OCI-LY1 (cell line): ENCODE measurements at regions not wholly inside any gene's neighbourhood (a gene's known extent, or its start where the extent isn't known, plus 50 kb on each side); places are given as distances from the start of the nearest gene placed in this dataset.

Experiments
- H2AFZ ChIP-seq: fragments of 200-600 bp; sonication (generic), shearing (Covaris generic); 2 replicates; pipeline ENCODE4 v1.6.0; 2014; ENCODE audit warnings: antibody characterized with exemption, mild to moderate bottlenecking, low read length
- H3F3A ChIP-seq: fragments of 200-600 bp; sonication (generic), shearing (Covaris generic); 2 replicates; pipeline ENCODE4 v1.6.0; 2014; ENCODE audit warnings: mild to moderate bottlenecking, antibody characterized with exemption, low read length, moderate library complexity; ENCODE audit not compliant: insufficient read depth
- H3K27ac ChIP-seq: fragments of 200-600 bp; sonication (generic); 2 replicates; pipeline ENCODE4 v1.5.1; 2014; ENCODE audit warnings: low read length, mixed run types, mild to moderate bottlenecking, low read depth; ENCODE audit not compliant: poor library complexity, severe bottlenecking
- H3K27me3 ChIP-seq: fragments of 200-600 bp; sonication (generic); 2 replicates; pipeline ENCODE4 v1.6.0; 2014; ENCODE audit warnings: antibody characterized with exemption, mild to moderate bottlenecking, low read length, moderate library complexity; ENCODE audit not compliant: insufficient read depth
- H3K36me3 ChIP-seq: fragments of 200-600 bp; sonication (generic); 2 replicates; pipeline ENCODE4 v1.6.1; 2014; ENCODE audit warnings: mild to moderate bottlenecking, antibody characterized with exemption, low read length, moderate library complexity, mixed read lengths; ENCODE audit not compliant: insufficient read depth
- H3K4me1 ChIP-seq: fragments of 200-600 bp; sonication (generic); 2 replicates; pipeline ENCODE4 v1.5.1; 2014; ENCODE audit warnings: mild to moderate bottlenecking, low read length, moderate library complexity; ENCODE audit not compliant: insufficient read depth, severe bottlenecking
- H3K4me2 ChIP-seq: fragments of 200-600 bp; sonication (generic), shearing (Covaris generic); 2 replicates; pipeline ENCODE4 v1.6.1; 2014; ENCODE audit warnings: low read length
- H3K4me3 ChIP-seq: fragments of 200-600 bp; sonication (generic); 2 replicates; pipeline ENCODE4 v1.5.1; 2014; ENCODE audit warnings: low read length, low read depth, mild to moderate bottlenecking, mixed read lengths; ENCODE audit not compliant: poor library complexity, severe bottlenecking
- H3K79me2 ChIP-seq: fragments of 200-600 bp; shearing (Covaris generic); 2 replicates; pipeline ENCODE4 v1.6.1; 2016; ENCODE audit warnings: mixed run types, low read length, mixed read lengths; ENCODE audit not compliant: insufficient read depth
- H3K9ac ChIP-seq: fragments of 200-600 bp; sonication (generic), shearing (Covaris generic); 2 replicates; pipeline ENCODE4 v1.6.1; 2014; ENCODE audit warnings: mild to moderate bottlenecking, low read length, mixed read lengths
- H3K9me2 ChIP-seq: fragments of 200-600 bp; sonication (generic), shearing (Covaris generic); 2 replicates; pipeline ENCODE4 v1.6.1; 2014; ENCODE audit warnings: low read depth, mild to moderate bottlenecking, low read length, mixed read lengths
- H3K9me3 ChIP-seq: fragments of 200-600 bp; shearing (Covaris generic); 2 replicates; pipeline ENCODE4 v1.6.1; 2014; ENCODE audit warnings: low read length, mixed read lengths
- H4K20me1 ChIP-seq: fragments of 200-600 bp; sonication (generic), shearing (Covaris generic); 2 replicates; pipeline ENCODE4 v1.6.0; 2016; ENCODE audit warnings: mild to moderate bottlenecking, low read length; ENCODE audit not compliant: insufficient read depth
- EZH2 ChIP-seq: fragments of 200-600 bp; sonication (generic), shearing (Covaris generic); IDR thresholded peaks from 2 replicates; pipeline ENCODE4 v1.8.0; 2017; ENCODE audit warnings: borderline replicate concordance, mixed run types, mild to moderate bottlenecking, antibody characterized with exemption, low read length, moderate library complexity, mixed read lengths
- TF ChIP-seq, protein P1 (sequence below): fragments of 200-600 bp; sonication (generic), shearing (Covaris generic); IDR thresholded peaks from 2 replicates; pipeline ENCODE4 v1.5.1; 2017; ENCODE audit warnings: mild to moderate bottlenecking, antibody characterized with exemption, low read length, moderate library complexity, mixed read lengths

DNA sequence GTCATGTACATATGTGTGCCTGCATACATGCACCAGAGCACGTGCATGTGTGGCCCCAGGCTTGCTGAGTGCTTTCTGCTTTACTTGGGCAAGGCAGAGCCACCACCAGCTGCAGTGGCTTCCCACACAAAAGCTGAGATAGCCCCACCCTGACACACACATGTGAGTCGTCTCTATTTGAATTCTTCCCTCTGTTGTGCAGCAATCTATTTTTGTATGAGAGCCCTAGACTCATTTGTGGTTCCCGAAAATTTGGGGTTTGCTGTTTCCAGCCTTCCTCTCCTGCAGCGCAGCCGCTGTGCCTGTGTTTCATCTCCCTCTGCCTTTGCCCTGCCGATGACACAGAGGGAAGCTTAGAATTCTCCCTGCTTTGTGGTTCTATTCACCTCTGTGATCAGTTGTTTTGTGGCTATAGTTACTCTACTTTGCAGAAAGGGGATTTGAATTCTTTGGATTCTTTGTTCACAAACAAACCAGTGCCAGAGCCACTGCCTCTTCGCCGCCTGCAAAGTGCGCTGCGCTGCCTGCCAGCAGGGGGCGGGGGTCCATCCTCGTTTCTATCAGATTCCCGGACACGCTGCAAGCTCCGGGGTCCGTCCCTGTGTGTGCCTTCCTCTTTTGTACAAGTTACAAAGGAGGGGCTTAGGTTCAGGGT, 95.8 kb upstream of the DAP start:
- H3K4me1 ChIP-seq, result no peaks in the 10 kb centered on the region
- H3K4me3 ChIP-seq, result no peak overlapping the region
- no peak overlapping the region for H2AFZ ChIP-seq
- H3K27me3 ChIP-seq, result no peaks in the 10 kb centered on the region; the same call in 1 of the 2 replicates
- no peak overlapping the region for H3K27ac ChIP-seq
- no peaks in the 10 kb centered on the region for H3K9me2 ChIP-seq
- H4K20me1 ChIP-seq, result no peaks in the 10 kb centered on the region
- H3K36me3 ChIP-seq, result no peaks in the 10 kb centered on the region
- H3F3A ChIP-seq, result no peaks in the 10 kb centered on the region
- no peaks in the 10 kb centered on the region for H3K9me3 ChIP-seq
- H3K79me2 ChIP-seq, result no peaks in the 10 kb centered on the region
- no peak overlapping the region for H3K9ac ChIP-seq
- H3K4me2 ChIP-seq, result no peak overlapping the region
- TF ChIP-seq EZH2, result no peak
- TF ChIP-seq, protein P1, sequence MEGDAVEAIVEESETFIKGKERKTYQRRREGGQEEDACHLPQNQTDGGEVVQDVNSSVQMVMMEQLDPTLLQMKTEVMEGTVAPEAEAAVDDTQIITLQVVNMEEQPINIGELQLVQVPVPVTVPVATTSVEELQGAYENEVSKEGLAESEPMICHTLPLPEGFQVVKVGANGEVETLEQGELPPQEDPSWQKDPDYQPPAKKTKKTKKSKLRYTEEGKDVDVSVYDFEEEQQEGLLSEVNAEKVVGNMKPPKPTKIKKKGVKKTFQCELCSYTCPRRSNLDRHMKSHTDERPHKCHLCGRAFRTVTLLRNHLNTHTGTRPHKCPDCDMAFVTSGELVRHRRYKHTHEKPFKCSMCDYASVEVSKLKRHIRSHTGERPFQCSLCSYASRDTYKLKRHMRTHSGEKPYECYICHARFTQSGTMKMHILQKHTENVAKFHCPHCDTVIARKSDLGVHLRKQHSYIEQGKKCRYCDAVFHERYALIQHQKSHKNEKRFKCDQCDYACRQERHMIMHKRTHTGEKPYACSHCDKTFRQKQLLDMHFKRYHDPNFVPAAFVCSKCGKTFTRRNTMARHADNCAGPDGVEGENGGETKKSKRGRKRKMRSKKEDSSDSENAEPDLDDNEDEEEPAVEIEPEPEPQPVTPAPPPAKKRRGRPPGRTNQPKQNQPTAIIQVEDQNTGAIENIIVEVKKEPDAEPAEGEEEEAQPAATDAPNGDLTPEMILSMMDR, result peak; percentile 78

- no peak overlapping the region for H2AFZ ChIP-seq
- H3K4me1 ChIP-seq, result no peaks in the 10 kb centered on the region
- no peak overlapping the region for H3K4me3 ChIP-seq
- no peaks in the 10 kb centered on the region for H3K79me2 ChIP-seq
- no peak overlapping the region for H3K4me2 ChIP-seq
- no peaks in the 10 kb centered on the region for H3K9me3 ChIP-seq
- no peak overlapping the region for H3K27ac ChIP-seq
- H3F3A ChIP-seq, result no peaks in the 10 kb centered on the region
- no peaks in the 10 kb centered on the region for H3K9me2 ChIP-seq
- TF ChIP-seq, protein P1, result no peak
- TF ChIP-seq EZH2, result no peak
- no peak overlapping the region for H3K9ac ChIP-seq
- H3K36me3 ChIP-seq, result no peaks in the 10 kb centered on the region
- H3K27me3 ChIP-seq, result no peaks in the 10 kb centered on the region; the same call in 1 of the 2 replicates
- H4K20me1 ChIP-seq, result no peaks in the 10 kb centered on the region
Measured at GRCh38 chr5:10856071-10856470, 95.0 kb upstream of the DAP start.

DNA sequence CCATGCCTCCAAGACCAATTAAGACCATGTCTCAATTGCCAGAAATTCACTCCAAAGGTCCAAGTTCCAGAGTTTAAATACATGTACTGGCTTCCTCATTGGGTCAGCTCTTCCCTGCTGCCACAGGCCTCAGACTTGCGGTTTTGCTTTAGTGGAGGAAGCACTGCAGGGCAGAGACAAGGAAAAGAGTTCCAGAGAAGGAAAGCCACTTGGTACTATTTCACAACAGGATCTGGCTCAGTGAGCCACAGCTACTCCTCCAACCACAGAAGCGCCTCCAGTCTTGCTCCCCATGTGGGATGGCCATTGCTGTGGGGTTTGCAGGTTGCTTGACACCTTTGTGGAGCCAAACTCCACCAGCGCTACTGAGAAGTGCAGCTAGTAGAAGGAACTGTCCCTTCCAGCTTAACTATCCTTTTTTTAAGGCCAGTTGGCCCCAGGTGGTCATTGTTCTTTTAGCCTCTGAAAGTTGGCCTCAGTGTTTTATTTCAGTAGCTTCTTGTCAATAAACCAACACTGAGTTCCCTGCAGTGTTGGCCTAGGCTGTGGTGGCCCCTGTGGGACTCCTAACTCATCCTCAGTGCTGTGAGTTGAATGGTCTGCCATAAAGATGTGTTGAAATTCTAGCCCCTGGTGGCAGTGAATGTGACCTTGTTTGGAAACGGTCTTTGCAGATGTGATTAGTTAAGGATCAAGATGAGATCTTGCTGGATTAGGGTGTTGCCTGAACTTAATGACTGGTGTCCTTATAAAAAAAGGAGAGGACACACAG, 93.7 kb upstream of the DAP start:
- H3K9ac ChIP-seq, result no peak overlapping the region
- no peaks in the 10 kb centered on the region for H3K9me3 ChIP-seq
- no peaks in the 10 kb centered on the region for H4K20me1 ChIP-seq
- no peak overlapping the region for H3K4me3 ChIP-seq
- no peaks in the 10 kb centered on the region for H3K9me2 ChIP-seq
- no peaks in the 10 kb centered on the region; the same call in 1 of the 2 replicates for H3K27me3 ChIP-seq
- no peak overlapping the region for H3K4me2 ChIP-seq
- H3F3A ChIP-seq, result no peaks in the 10 kb centered on the region
- H2AFZ ChIP-seq, result no peak overlapping the region
- no peaks in the 10 kb centered on the region for H3K36me3 ChIP-seq
- TF ChIP-seq, protein P1, result no peak
- TF ChIP-seq EZH2, result no peak
- H3K4me1 ChIP-seq, result no peaks in the 10 kb centered on the region
- no peaks in the 10 kb centered on the region for H3K79me2 ChIP-seq
- H3K27ac ChIP-seq, result no peak overlapping the region
